Posterior cingulate gyrus (tissue), 11 donors: ENCODE measurements at regions not wholly inside any gene's neighbourhood (a gene's known extent, or its start where the extent isn't known, plus 50 kb on each side); places are given as distances from the start of the nearest gene placed in this dataset.

Source experiments
- DNase-seq, 10 donors: peaks; one replicate each; pipeline versions ENCODE4 v3.0.0 to v3.0.0-alpha.2; 2020 to 2021; ENCODE audit warnings: mixed read lengths in 3 of 10
- intact Hi-C: fragments of 100-400 bp; cut with DNase I; formaldehyde crosslinking; loops from one replicate; pipeline ENCODE4 v1.15.1; 2023

DNA sequence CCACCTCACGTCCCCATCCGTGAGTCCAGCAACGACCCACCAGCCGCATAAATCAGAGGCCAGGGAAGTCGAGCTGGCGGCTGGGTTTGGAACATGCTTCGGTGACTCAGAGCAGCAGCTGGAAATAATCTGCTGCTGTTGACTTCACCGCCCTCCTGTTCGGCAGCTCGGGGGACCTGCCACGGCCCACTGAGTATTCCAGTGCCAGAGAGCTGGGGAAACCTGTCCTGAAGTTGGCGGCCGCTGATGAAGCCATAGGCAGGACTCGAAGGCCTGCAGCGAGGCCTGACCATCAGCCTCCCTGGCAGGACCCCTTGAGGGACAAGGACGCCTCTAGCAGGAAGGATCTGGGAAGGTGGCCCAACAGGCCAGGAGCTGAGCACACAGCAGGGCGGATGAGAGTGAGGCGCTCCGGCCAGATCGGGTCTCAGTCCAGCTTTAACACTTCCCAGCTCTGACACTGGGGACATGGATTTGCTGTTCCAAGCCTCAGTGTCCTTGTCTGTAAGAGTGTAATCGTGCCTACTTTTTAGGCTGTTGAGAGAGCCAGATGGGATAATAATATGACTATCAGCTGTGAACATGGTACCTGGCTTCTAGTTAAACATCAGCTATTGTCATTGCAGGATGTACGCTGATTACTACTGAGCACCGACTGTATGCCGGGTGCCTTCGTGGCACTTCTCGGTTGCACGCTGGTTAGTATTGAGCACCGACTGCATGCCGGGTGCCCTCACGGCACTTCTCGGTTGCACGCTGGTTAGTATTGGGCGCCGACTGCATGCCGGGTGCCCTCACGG lies 50.4 kb upstream of the CIBAR2 start:
- intact Hi-C loops: no loop called here
- peak in 2 of 10 donors; percentile 70 to 83 for DNase-seq

DNA sequence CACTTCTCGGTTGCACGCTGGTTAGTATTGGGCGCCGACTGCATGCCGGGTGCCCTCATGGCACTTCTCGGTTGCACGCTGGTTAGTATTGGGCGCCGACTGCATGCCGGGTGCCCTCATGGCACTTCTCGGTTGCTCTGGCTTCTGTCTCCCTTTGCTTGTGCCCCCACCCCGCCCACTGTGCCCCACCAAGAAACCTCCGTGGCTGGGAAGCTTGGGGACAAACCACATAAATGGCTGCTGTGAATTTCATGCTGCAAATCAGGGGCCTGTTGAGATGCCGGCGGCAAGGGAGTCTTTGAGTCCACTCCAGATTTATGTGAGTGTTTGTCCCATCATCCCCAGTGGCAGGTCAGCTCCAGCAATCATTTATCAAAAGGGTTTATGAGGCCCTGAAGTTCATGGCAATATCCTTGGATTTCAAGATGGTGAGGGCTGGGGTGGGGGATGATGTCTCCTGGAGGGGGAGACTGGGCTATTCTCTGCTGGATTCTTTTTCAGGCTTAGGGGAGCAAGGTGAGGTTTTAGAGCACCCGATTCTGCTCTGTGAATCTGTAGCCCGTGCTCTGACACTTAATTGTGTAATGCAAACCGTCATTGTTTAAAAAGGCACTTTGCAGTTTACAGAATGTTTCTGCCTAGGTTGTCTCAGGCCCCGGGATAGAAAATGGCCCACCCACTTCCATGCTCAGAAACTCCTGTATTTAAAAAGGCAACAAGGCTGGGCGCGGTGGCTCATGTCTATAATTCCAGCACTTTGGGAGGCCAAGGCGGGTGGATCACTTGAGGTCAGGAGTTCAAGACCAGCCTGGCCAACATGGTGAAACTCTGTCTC lies 51.2 kb upstream of the CIBAR2 start:
- DNase-seq: no peak
- intact Hi-C loops: no loop called here

DNA sequence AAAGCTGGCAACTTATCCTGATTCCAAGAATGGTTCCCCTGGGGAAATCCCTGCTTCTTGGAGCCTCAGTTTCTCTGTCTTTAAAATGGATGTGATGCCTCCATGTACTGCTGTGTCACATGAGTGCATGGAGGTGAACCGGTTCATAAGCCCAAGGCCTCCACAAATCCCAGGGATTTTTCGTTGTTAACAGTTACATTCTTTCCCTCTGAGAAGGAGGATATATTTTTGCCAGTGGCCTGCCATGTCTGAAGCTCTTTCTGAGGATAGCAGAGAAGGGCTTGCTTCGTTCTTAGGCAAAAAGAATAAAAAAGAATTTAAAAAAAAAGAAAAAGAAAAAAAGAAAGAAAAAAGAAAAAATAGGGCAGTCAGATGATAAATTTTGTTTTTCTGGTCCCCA lies 52.2 kb upstream of the CIBAR2 start:
- no peak for DNase-seq
- intact Hi-C loops: no loop called here

DNA sequence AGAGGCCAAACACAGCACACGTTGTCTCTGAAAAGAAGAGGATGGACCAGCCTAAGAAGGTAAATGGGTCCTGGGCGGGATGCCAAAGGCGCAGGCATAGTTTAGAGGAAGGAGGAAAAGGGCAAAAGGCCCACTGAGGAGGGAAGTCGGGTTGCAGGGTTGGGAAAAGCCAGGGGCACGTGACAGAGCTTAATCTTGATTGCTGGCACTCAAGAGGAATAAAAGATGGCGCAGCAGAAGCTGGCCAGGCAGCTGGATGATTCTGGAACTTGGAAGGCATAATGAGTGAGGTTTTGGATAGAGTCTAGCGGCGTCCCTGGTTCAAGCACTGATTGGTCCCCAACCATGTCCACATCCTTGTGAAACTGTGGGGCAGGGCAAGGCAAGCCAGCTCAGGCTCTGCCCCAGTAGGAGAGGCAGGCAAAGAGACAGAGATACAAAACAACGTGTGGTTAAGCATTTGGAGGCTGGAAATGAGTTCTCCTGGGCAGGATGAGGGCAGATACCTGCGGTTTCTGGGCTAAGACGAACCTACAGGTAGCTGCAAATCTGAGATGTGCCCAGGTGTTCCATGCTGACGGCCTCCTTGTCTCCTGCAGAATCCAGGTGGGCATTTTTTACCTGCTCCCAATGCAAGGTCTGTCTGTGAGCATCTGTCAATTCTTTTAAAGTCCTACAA lies 52.7 kb upstream of the CIBAR2 start:
- peak in 3 of 10 donors; percentile 21 to 57 (median 56) for DNase-seq
- intact Hi-C loops: no loop called here

DNA sequence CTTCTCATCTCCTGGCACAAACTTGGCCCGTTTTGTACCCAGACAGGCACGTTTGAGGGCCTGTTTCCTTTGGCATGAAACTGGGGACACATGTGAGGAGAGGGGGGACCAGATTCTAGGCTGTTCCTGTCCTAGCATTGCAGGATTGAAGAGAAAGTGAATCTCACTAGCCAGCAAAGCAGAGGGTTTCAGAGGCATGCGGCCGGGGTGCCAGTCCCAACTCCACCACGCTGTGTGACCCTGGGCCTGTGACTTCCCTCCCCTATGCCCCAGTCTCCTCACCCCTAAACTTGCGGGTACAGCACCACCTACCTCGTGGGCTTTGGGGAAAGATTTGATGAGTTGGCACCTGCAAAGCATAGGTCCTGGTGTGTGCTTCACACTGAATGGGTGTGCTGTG lies 53.5 kb upstream of the CIBAR2 start:
- DNase-seq: peak in 3 of 10 donors; percentile 20 to 61 (median 59)
- intact Hi-C loops: no loop called here

DNA sequence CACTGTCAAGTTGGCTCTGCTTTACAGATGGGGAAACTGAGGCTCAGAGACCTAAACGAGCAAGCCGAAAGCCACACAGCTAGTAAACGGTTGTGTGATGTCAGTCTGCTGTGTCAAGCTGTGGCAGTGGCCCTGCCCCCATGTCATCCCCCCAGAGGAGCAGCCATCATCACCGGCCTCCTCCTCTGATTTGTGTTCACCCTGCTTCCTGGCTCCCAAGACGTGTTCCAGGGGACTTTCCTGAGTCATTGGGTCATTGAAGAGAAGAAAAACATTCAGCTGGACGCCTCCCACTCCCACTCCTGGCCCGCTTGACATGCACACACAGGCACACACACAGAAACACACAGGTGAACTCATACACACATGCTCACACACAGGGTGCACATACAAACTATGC lies 54.0 kb upstream of the CIBAR2 start:
- DNase-seq: peak in 3 of 10 donors; percentile 19 to 44 (median 30)
- intact Hi-C loops: no loop called here

DNA sequence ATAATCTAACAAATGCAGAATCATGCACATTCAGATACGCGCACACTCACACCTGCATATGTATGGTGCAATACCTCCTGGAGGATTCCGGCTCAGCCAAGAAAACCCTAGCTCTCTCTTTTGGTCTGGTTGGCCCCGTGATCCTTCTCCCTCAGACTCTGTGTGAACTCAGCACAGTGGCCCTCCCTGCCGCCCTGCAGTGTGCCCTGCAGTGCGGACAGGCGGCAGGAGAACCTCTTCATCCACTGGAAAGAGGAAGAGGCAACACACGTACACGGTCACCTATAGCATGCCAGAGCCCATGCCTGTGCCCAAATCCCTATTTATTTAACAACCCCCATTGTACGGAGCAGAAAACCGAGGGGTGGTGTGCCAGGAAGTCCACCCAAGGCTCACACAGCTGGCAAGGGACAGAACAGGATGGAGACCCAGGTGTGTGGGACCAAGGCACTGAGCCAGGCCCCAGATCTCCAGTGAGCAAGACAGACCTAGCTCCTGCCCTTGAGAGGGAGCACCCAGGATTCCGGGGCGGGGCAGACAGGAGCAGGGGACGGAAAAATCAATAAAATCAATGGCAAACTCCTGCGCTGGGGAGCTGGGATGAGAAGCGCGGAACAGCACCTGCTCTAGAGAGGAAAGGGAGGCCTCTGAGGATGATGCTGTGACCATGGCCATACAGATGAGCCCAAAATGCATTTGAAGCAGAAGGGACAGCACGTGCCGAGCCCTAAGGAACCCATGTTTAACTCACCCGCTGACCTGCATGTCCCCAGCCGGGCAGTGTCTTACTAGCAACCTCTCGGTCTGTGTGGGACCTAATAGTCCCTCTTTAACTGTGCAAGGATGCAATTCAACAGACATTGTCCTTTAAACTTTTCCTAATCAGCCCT lies 54.7 kb upstream of the CIBAR2 start:
- intact Hi-C loops: no loop called here
- DNase-seq: peak in 3 of 10 donors; percentile 44 to 61 (median 46)

DNA sequence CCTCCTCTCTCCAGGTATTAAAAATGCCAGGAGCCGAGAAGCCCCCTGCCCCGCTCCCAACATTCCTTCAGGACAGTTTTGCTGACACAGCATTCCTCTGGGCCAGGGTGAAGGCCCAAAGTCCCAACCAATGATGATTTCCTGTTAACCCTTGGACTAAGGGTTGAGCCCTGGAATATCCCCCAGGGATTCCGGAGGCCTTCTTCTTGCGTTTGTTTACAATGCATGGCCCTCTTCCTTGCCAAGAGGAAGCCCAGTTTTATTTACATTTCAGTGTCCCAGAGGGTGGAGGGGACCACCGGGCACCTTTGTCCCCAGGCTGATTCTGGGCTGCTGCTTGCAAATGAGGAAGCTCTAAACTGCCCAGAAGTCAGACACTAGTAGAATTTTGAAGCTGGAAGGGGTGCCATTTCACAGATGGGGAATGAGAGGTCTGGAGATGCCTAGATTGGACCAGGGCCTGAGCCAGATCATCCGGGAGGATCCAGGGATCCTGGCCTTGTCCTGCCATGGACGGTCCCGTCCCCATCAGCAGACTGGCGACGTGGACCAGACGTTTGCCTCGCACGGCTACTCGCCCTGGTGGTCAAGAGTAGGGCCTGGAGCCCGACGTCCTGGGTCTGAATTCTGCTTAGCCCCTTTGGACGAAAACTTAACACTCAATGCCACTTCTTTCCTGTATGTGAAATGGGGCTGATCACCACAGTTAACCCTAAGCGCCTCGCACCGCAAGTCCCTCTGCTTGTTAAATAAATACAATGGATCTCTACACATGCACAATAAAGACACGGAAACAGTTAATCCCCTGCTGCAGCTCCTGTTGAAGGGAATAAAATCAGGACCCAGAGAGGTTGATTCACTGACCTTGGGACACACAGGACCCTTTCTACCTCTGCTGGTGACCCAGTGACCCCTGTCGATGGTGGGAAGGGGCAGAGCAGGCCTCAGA lies 55.6 kb upstream of the CIBAR2 start:
- peak in 3 of 10 donors; percentile 52 to 77 (median 75) for DNase-seq
- intact Hi-C loops: no loop called here

DNA sequence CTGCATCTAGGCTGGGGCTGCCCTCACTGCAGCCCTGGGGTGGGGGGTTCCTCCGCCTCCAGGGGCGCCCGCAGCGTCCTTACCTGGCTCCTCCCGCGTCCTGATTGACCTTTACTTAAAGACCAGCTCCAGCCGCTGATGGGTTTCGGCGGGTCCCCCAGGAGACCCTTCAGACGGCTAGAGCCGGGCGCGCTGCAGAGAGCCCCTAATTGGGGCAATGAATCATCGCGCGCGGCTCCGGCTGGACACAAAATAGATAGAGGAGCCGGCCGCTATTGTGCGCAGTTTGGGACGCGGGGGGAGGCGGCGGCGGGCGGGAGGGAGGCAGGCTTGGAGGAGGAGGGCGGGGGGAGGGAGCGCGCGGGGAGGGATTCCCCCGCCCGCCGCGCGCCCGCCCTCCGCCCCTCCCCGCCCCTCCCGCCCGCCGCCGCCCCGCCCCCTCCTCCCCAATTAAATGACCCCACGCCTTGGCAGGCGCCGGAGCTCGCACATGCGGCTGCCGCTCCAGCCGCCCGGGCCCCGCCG lies 56.5 kb upstream of the CIBAR2 start:
- peak in 5 of 10 donors; percentile 26 to 89 (median 78) for DNase-seq
- intact Hi-C loops: no loop called here

DNA sequence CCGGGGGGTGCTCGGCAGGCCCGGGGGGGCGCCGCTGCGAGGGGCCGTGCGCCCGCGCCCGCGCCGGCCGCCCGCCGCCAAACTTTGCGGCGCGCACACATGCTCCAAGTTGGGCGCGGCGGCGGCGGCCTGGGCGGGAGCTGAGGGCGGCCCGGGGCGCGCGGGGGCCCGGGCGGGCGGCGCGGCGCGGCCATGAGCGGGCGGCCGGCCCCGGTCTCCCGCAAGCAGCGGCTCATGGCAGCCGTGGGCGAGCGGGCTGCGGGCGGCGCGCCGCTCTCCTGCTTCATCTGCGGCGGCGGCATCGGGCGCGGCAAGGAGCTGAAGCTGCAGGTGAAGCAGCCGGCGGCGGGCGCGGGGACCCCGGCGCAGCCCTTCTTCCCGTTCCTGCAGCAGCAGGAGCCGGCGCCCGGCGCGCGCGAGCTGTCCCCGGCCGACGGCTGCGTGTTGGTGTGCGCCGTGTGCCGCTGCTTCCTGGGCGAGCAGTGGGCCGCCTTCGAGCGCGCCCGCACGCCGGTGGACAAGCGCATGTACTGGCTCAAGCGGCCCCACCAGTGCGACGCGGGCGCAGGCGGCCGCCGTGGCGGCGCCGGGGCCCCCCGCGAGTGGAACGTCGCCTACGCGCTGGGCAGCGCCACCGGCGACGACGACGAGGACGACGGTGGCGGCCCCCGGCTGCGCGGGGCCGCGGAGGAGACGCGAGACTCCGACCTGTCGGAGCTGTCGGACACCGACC lies 57.2 kb upstream of the CIBAR2 start:
- peak in 3 of 10 donors; percentile 62 to 83 (median 72) for DNase-seq
- intact Hi-C loops: no loop called here

DNA sequence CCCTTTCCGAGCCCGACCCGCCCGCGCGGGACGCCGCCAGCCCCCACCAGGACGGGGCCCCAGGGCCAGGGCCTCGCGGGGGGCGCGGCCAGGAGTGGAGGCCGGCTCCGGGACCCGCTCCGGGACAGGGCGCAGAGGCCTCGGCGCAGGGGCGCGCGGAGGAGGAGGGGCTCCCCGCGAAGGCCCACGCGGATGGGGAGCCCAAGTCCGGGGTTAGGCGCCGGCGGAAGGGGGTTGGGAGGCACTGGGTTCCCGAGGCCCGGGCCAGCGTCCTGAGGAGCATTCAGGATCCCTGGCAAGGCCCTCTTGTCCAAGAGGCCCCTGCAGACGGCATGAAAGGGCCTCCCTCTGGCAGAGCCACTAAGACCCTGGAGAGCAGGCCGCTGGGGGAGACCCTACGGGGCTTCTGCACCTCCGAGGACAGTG lies 57.8 kb upstream of the CIBAR2 start:
- intact Hi-C loops: no loop called here
- DNase-seq: peak in 3 of 10 donors; percentile 49 to 64 (median 57)

DNA sequence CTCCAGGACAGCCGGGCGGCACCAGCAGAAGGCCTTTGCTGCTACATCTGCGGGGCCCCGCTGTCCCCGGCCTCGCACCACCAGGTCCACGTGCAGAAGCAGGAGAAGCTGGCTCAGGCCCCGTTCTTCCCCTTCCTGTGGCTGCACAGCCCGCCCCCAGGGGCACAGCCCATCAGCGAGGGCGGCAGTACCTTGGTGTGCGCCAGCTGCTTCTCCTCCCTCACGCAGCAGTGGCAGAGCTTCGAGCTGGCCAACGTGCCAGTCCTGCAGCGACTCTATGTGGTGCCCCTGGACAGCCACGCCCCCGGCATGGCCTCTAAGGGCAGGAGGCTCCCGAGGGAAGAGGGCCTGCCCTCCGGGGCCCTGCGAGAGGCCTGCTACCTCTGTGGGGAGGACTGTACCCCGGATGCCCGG lies 58.3 kb upstream of the CIBAR2 start:
- intact Hi-C loops: no loop called here

DNA sequence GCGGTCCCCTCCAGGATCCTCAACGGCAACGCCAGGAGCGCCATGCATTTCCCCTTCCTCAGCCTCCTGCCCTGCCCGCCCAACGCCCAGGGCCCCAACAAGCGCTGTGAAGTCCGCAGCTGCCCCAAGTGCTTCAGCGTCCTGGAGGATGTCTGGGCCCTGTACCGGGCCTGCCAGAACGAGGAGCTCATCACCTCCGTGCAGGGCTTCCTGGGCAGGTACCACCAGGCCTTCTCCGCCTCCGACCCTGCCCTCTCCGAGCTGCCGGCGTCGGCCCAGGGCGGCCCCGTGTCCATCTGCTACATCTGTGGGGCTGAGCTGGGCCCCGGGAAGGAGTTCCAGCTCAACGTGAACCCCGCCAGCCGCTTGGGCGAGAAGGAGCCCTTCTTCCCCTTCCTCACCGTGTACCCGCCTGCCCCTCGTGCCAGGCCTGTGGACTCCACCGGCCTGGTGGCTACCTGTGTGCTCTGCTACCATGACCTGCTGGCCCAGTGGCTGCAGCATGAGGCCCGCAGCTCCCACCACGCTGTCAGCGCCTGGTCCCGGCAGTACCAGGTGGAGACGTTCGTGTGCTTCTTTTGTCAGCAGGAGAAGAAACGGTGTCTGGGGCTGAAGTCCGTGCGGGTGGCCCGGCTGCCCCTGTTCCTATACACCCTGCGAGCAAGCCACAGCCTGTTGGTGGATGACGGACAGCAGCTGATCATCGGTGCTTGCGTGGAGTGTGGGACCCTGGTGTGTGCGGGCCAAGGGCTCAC lies 58.9 kb upstream of the CIBAR2 start:
- intact Hi-C loops: no loop called here
- DNase-seq: peak in 3 of 10 donors; percentile 61 to 73 (median 62)

More for the DNA sequence above, 58.3 kb upstream of the CIBAR2 start:
- DNase-seq: peak in 2 of 10 donors; percentile 64 to 83

DNA sequence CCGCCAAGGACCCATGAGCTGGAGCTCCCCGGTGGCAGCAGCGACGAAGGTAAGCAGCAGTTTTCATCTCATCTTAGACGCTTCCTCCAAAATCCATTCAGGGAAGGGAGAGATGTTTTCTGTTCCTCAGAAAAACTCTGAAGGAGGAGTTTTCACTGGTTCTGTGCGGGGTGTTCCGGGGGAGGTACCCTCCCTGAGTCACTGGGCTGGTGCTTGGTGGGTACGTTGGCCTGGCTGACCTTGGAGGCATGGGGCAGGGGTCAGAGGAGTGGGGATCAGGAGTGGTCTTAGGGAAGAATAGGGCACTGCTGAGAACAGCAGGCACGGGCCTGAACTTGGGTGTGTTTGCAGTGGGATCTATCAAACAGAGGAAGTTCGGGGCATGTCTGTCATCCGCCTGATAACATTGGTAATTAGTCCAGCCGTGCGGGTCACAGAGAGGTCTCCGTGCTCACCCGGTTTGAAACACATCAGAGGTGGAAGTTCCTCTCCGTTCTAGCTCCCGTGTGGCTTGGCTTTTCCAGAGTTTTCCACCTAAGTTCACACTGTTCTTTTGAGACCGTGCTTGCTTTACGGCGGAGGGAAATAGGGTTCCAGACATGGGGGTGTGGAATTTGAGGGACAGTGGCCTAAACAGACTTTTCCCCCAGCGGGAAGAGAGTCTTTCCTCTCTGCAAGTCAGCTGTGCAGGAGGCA lies 59.6 kb upstream of the CIBAR2 start:
- intact Hi-C loops: no loop called here
- peak in 3 of 10 donors; percentile 36 to 63 (median 39) for DNase-seq

DNA sequence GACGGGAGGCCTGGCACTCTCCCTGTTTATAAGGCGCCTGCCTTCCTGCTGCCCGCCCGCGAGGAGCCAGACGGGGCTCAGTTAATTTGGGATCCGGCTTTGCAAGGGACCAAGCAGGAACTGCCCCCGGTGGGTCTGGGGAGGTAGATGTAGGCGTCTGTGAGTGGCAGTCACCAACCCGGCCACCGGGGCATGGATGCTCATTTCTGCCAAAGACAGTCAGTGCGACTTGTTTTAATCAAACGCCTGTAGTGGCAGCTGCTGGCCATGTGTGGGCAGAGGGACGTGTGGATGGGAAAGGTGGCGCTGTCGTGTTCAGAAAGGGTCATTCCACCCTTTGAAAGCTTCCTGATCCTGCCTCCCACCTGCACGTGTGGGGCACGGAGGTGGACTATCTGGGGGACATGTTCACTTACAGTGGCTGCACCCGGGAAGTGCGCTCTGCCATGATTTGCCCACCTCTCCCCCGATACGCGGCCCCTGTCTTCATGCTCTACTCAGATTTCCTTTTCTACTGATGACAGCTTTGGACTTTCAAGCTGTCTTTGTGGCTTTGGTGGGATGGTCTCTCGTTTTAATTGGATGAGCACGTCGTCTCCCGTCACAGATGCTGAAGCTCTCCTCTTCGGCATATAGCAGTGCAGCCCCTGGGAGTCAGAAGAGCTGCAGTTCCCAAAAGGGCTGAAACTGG lies 60.3 kb upstream of the CIBAR2 start:
- DNase-seq: peak in 5 of 10 donors; percentile 37 to 89 (median 79)
- intact Hi-C loops: no loop called here
